ENCODE measurements at regions not wholly inside any gene's neighbourhood (a gene's known extent, or its start where the extent isn't known, plus 50 kb on each side); places are given as distances from the start of the nearest gene placed in this dataset.

GRCh38 chr4:181967401-181967800 lies 275.8 kb upstream of the TENM3 start:
- Histone ChIP-seq H3K14ac (ENCODE audit: low read length) (no peak overlapping the region), H3K27me3 (ENCODE audit: control insufficient read depth in 3 of 3, insufficient read depth in 3 of 3, low read depth in 1 of 3, low read length in 3 of 3) (no peaks in the 10 kb centered on the region), H3K18ac (ENCODE audit: low read length) (no peak overlapping the region), H3K79me1 (ENCODE audit: low read depth, low read length) (no peaks in the 10 kb centered on the region), H3K4ac (ENCODE audit: low read length) (no peak overlapping the region), H3K27ac (replicated peaks; ENCODE audit: low read length) (no peak overlapping the region), H2BK15ac (ENCODE audit: low read length) (no peak overlapping the region), H3K9me3 (replicated peaks in 1 of 2; ENCODE audit: control insufficient read depth in 2 of 2, insufficient read depth in 1 of 2, low read depth in 1 of 2, low read length in 2 of 2) (no peaks in the 10 kb centered on the region), H2AK5ac (ENCODE audit: low read depth, low read length) (no peak overlapping the region), H3K23ac (ENCODE audit: low read depth, low read length, poor library complexity) (no peak overlapping the region), H3K4me1 (ENCODE audit: control insufficient read depth in 2 of 2, insufficient read depth in 1 of 2, low read depth in 1 of 2, low read length in 2 of 2) (no peaks in the 10 kb centered on the region), H3K36me3 (replicated peaks in 1 of 2; ENCODE audit: control insufficient read depth in 2 of 2, insufficient read depth in 2 of 2, low read length in 2 of 2) (no peaks in the 10 kb centered on the region), H2BK12ac (ENCODE audit: low read length) (no peak overlapping the region), H4K91ac (ENCODE audit: low read depth, low read length, poor library complexity) (no peak overlapping the region), H3K9ac (ENCODE audit: low read depth, low read length, poor library complexity) (no peak overlapping the region), H3K4me3 (ENCODE audit: low read length in 2 of 2) (no peak overlapping the region), H2BK5ac (ENCODE audit: low read length) (no peak overlapping the region), H3K4me2 (ENCODE audit: insufficient read depth, low read length, poor library complexity, severe bottlenecking) (no peak overlapping the region), H4K8ac (ENCODE audit: low read depth, low read length) (no peak overlapping the region), H2BK120ac (ENCODE audit: low read depth, low read length) (no peak overlapping the region), H2AFZ (ENCODE audit: low read length) (no peak overlapping the region)
- no CpG with 5 or more reads among the region's 3 CpGs for WGBS, 2 donors (ENCODE audit: extremely low coverage in 2 of 2, insufficient read length in 2 of 2, insufficient replicate concordance in 1 of 2)
- no peak for DNase-seq (ENCODE audit: low spot score)

GRCh38 chr4:181968371-181968770 lies 274.8 kb upstream of the TENM3 start:
- no peaks in the 10 kb centered on the region for H3K27me3 ChIP-seq (ENCODE audit: control insufficient read depth in 3 of 3, insufficient read depth in 3 of 3, low read depth in 1 of 3, low read length in 3 of 3)
- H3K9ac ChIP-seq (ENCODE audit: low read depth, low read length, poor library complexity): no peak overlapping the region
- DNase-seq (ENCODE audit: low spot score): no peak
- no peak overlapping the region for H3K18ac ChIP-seq (ENCODE audit: low read length)
- no peak overlapping the region for H2AFZ ChIP-seq (ENCODE audit: low read length)
- H4K8ac ChIP-seq (ENCODE audit: low read depth, low read length): no peak overlapping the region
- no peak overlapping the region for H2AK5ac ChIP-seq (ENCODE audit: low read depth, low read length)
- no peak overlapping the region for H3K23ac ChIP-seq (ENCODE audit: low read depth, low read length, poor library complexity)
- H3K27ac ChIP-seq (replicated peaks; ENCODE audit: low read length): no peak overlapping the region
- no peak overlapping the region for H2BK12ac ChIP-seq (ENCODE audit: low read length)
- H3K4me1 ChIP-seq (ENCODE audit: control insufficient read depth in 2 of 2, insufficient read depth in 1 of 2, low read depth in 1 of 2, low read length in 2 of 2): no peaks in the 10 kb centered on the region
- no peaks in the 10 kb centered on the region for H3K9me3 ChIP-seq (replicated peaks in 1 of 2; ENCODE audit: control insufficient read depth in 2 of 2, insufficient read depth in 1 of 2, low read depth in 1 of 2, low read length in 2 of 2)
- no peak overlapping the region for H4K91ac ChIP-seq (ENCODE audit: low read depth, low read length, poor library complexity)
- no peak overlapping the region for H3K4ac ChIP-seq (ENCODE audit: low read length)
- H3K36me3 ChIP-seq (replicated peaks in 1 of 2; ENCODE audit: control insufficient read depth in 2 of 2, insufficient read depth in 2 of 2, low read length in 2 of 2): no peaks in the 10 kb centered on the region
- no peak overlapping the region for H3K4me2 ChIP-seq (ENCODE audit: insufficient read depth, low read length, poor library complexity, severe bottlenecking)
- H2BK5ac ChIP-seq (ENCODE audit: low read length): no peak overlapping the region
- H3K4me3 ChIP-seq (ENCODE audit: low read length in 2 of 2): no peak overlapping the region
- no CpG with 5 or more reads among the region's 6 CpGs for WGBS, 2 donors (ENCODE audit: extremely low coverage in 2 of 2, insufficient read length in 2 of 2, insufficient replicate concordance in 1 of 2)
- H2BK15ac ChIP-seq (ENCODE audit: low read length): no peak overlapping the region
- no peaks in the 10 kb centered on the region for H3K79me1 ChIP-seq (ENCODE audit: low read depth, low read length)
- no peak overlapping the region for H2BK120ac ChIP-seq (ENCODE audit: low read depth, low read length)
- no peak overlapping the region for H3K14ac ChIP-seq (ENCODE audit: low read length)

GRCh38 chr4:181969151-181969550 lies 274.1 kb upstream of the TENM3 start:
- Histone ChIP-seq H3K4ac (ENCODE audit: low read length) (no peak overlapping the region), H3K4me3 (ENCODE audit: low read length in 2 of 2) (no peak overlapping the region), H3K9me3 (replicated peaks in 1 of 2; ENCODE audit: control insufficient read depth in 2 of 2, insufficient read depth in 1 of 2, low read depth in 1 of 2, low read length in 2 of 2) (no peaks in the 10 kb centered on the region), H4K8ac (ENCODE audit: low read depth, low read length) (no peak overlapping the region), H2AK5ac (ENCODE audit: low read depth, low read length) (no peak overlapping the region), H3K36me3 (replicated peaks in 1 of 2; ENCODE audit: control insufficient read depth in 2 of 2, insufficient read depth in 2 of 2, low read length in 2 of 2) (no peaks in the 10 kb centered on the region), H3K18ac (ENCODE audit: low read length) (no peak overlapping the region), H3K27me3 (ENCODE audit: control insufficient read depth in 3 of 3, insufficient read depth in 3 of 3, low read depth in 1 of 3, low read length in 3 of 3) (no peaks in the 10 kb centered on the region), H3K9ac (ENCODE audit: low read depth, low read length, poor library complexity) (no peak overlapping the region), H3K14ac (ENCODE audit: low read length) (no peak overlapping the region), H3K4me2 (ENCODE audit: insufficient read depth, low read length, poor library complexity, severe bottlenecking) (no peak overlapping the region), H3K23ac (ENCODE audit: low read depth, low read length, poor library complexity) (no peak overlapping the region), H2BK120ac (ENCODE audit: low read depth, low read length) (no peak overlapping the region), H4K91ac (ENCODE audit: low read depth, low read length, poor library complexity) (no peak overlapping the region), H2AFZ (ENCODE audit: low read length) (no peak overlapping the region), H2BK5ac (ENCODE audit: low read length) (no peak overlapping the region), H3K27ac (replicated peaks; ENCODE audit: low read length) (no peak overlapping the region), H3K79me1 (ENCODE audit: low read depth, low read length) (no peaks in the 10 kb centered on the region), H3K4me1 (ENCODE audit: control insufficient read depth in 2 of 2, insufficient read depth in 1 of 2, low read depth in 1 of 2, low read length in 2 of 2) (no peaks in the 10 kb centered on the region), H2BK12ac (ENCODE audit: low read length) (no peak overlapping the region), H2BK15ac (ENCODE audit: low read length) (no peak overlapping the region)
- no CpG with 5 or more reads among the region's 5 CpGs for WGBS, 2 donors (ENCODE audit: extremely low coverage in 2 of 2, insufficient read length in 2 of 2, insufficient replicate concordance in 1 of 2)
- DNase-seq (ENCODE audit: low spot score): no peak

- no peak overlapping the region for H2AK5ac ChIP-seq (ENCODE audit: low read depth, low read length)
- no peak overlapping the region for H3K4ac ChIP-seq (ENCODE audit: low read length)
- no peak overlapping the region for H4K91ac ChIP-seq (ENCODE audit: low read depth, low read length, poor library complexity)
- no peak overlapping the region for H3K9ac ChIP-seq (ENCODE audit: low read depth, low read length, poor library complexity)
- peak overlapping the region; percentile 32 for H2AFZ ChIP-seq (ENCODE audit: low read length)
- H3K79me1 ChIP-seq (ENCODE audit: low read depth, low read length): no peaks in the 10 kb centered on the region
- no peak overlapping the region for H3K18ac ChIP-seq (ENCODE audit: low read length)
- H3K27ac ChIP-seq (replicated peaks; ENCODE audit: low read length): no peak overlapping the region
- no peaks in the 10 kb centered on the region for H3K9me3 ChIP-seq (replicated peaks in 1 of 2; ENCODE audit: control insufficient read depth in 2 of 2, insufficient read depth in 1 of 2, low read depth in 1 of 2, low read length in 2 of 2)
- no peak overlapping the region for H3K4me2 ChIP-seq (ENCODE audit: insufficient read depth, low read length, poor library complexity, severe bottlenecking)
- no peak overlapping the region for H3K14ac ChIP-seq (ENCODE audit: low read length)
- no peak overlapping the region for H3K4me3 ChIP-seq (ENCODE audit: low read length in 2 of 2)
- H2BK5ac ChIP-seq (ENCODE audit: low read length): no peak overlapping the region
- H3K36me3 ChIP-seq (replicated peaks in 1 of 2; ENCODE audit: control insufficient read depth in 2 of 2, insufficient read depth in 2 of 2, low read length in 2 of 2): no peaks in the 10 kb centered on the region
- H3K23ac ChIP-seq (ENCODE audit: low read depth, low read length, poor library complexity): no peak overlapping the region
- no peak overlapping the region for H4K8ac ChIP-seq (ENCODE audit: low read depth, low read length)
- H3K4me1 ChIP-seq (ENCODE audit: control insufficient read depth in 2 of 2, insufficient read depth in 1 of 2, low read depth in 1 of 2, low read length in 2 of 2): no peaks in the 10 kb centered on the region
- H2BK15ac ChIP-seq (ENCODE audit: low read length): no peak overlapping the region
- no peak overlapping the region for H2BK120ac ChIP-seq (ENCODE audit: low read depth, low read length)
- no peak for DNase-seq (ENCODE audit: low spot score)
- no CpG with 5 or more reads among the region's 4 CpGs for WGBS, 2 donors (ENCODE audit: extremely low coverage in 2 of 2, insufficient read length in 2 of 2, insufficient replicate concordance in 1 of 2)
- no peak overlapping the region for H2BK12ac ChIP-seq (ENCODE audit: low read length)
- no peaks in the 10 kb centered on the region for H3K27me3 ChIP-seq (ENCODE audit: control insufficient read depth in 3 of 3, insufficient read depth in 3 of 3, low read depth in 1 of 3, low read length in 3 of 3)
Observed at GRCh38 chr4:181970366-181970765, 272.8 kb upstream of the TENM3 start.

All from neuronal stem cell (in vitro differentiated cells).